ENCODE measurements at regions not wholly inside any gene's neighbourhood (a gene's known extent, or its start where the extent isn't known, plus 50 kb on each side); places are given as distances from the start of the nearest gene placed in this dataset.

GRCh38 chr2:180364719-180365118 is 357.6 kb upstream of the CWC22 start:
- ATAC-seq (no peak), DNase-seq (no peak)
- no peaks in the 10 kb centered on the region for H3K36me3 ChIP-seq (ENCODE audit: low read depth)
- no peak overlapping the region for H3K4me3 ChIP-seq
- no peaks in the 10 kb centered on the region for H3K9me3 ChIP-seq
- no peaks in the 10 kb centered on the region for H3K4me1 ChIP-seq (ENCODE audit: low read depth)
- TF ChIP-seq CTCF (IDR thresholded peaks at IDR 0.05) = no peak
- intact Hi-C loops (cut with DNase I, micrococcal nuclease) = no loop called here

DNA sequence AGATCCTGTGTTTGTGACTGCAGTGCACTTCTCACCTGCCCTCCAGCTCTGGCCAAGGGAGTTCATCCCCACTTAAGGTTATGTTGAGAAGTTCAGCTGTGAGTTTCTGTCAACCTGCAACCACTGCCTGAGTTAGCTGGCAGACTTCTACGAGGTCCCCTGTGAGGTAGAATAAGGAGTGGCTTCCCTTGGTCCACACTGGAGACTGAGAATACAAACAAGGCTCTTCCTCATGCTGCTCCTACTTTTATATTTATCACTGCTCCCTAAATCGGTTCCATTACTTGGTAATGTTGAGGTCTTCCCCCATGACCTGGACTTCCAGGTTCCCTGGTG is 353.2 kb upstream of the CWC22 start:
- ATAC-seq = peak; percentile 39
- H3K36me3 ChIP-seq (ENCODE audit: low read depth) = no peaks in the 10 kb centered on the region
- H3K4me3 ChIP-seq = no peak overlapping the region
- TF ChIP-seq CTCF (IDR thresholded peaks at IDR 0.05) = no peak
- H3K9me3 ChIP-seq = no peaks in the 10 kb centered on the region
- H3K4me1 ChIP-seq (ENCODE audit: low read depth) = no peaks in the 10 kb centered on the region
- intact Hi-C loops (cut with DNase I, micrococcal nuclease) = no loop called here
- no peak for DNase-seq

DNA sequence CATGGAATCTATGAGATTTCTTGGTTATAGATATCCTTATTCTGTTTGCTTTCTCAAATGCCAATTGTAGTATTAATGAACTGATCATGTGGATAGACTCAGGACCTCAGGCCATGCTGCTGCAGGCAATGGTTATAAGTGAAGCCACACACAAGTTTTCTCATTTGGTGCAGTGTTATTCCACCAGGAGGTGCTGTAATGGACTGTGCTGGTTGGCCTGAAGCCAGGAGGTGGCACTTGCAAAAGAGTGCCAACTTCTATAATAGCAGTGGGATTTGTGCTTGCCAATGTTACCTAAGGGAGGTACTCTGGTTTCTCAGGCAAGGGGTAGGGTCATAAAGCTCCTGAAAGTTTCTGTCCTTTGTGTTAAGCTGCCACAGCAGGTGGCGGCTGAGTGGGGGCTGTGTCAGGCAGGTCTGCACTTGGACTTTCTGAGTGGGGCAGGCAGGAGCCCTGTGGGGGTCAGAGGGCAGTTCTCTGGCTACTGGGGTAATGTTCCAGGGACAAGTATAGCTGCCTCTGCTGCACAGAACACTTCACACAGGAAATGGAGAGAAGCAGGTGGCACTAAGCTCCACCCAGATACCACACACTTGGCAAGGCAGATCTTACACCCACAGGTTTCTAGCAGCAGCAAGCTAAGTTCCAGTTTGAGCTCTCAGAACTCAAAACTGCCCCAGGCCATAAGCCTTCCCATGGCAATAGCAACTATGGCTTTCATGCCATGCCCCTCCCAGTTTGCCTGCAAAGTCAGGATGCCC is 352.6 kb upstream of the CWC22 start:
- Histone ChIP-seq H3K9me3 (no peaks in the 10 kb centered on the region), H3K36me3 (ENCODE audit: low read depth) (no peaks in the 10 kb centered on the region), H3K4me1 (ENCODE audit: low read depth) (no peaks in the 10 kb centered on the region), H3K4me3 (no peak overlapping the region)
- intact Hi-C loops (cut with DNase I, micrococcal nuclease) = no loop called here
- TF ChIP-seq CTCF (IDR thresholded peaks at IDR 0.05) = no peak
- peak; percentile 89 for ATAC-seq
- DNase-seq = peak in 2 of 3 donors; percentile 33 to 45

DNA sequence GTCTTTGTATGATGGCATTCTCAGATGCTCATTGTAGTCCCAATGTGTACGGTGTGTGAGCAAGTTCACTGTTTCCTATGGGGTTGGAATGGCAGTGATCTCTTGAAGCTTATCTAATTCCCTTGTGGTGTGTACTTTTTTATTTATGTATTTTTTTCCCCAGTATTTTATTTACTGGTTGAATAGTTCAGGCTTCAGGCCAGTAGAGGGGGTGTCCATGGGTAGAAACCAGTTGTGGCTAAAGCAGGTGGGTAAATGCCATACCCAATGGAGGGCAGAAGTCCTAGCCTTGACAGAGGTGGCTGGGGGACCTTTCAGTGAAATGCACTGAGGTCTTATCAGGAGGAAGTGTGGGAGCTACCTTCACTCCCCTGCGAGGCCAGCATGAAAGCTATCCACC is 351.4 kb upstream of the CWC22 start:
- no peaks in the 10 kb centered on the region for H3K4me1 ChIP-seq (ENCODE audit: low read depth)
- no peak for TF ChIP-seq CTCF (IDR thresholded peaks at IDR 0.05)
- DNase-seq (no peak), ATAC-seq (no peak)
- no peak overlapping the region for H3K4me3 ChIP-seq
- intact Hi-C loops (cut with DNase I, micrococcal nuclease) = no loop called here
- no peaks in the 10 kb centered on the region for H3K36me3 ChIP-seq (ENCODE audit: low read depth)
- H3K9me3 ChIP-seq = no peaks in the 10 kb centered on the region

- no peak for TF ChIP-seq CTCF (IDR thresholded peaks at IDR 0.05)
- DNase-seq (no peak), ATAC-seq (no peak)
- H3K4me3 ChIP-seq = no peak overlapping the region
- intact Hi-C loops (cut with DNase I, micrococcal nuclease) = no loop called here
- H3K36me3 ChIP-seq (ENCODE audit: low read depth) = no peaks in the 10 kb centered on the region
- no peaks in the 10 kb centered on the region for H3K4me1 ChIP-seq (ENCODE audit: low read depth)
- no peaks in the 10 kb centered on the region for H3K9me3 ChIP-seq
Measured at GRCh38 chr2:180356676-180357075, 349.6 kb upstream of the CWC22 start.

DNA sequence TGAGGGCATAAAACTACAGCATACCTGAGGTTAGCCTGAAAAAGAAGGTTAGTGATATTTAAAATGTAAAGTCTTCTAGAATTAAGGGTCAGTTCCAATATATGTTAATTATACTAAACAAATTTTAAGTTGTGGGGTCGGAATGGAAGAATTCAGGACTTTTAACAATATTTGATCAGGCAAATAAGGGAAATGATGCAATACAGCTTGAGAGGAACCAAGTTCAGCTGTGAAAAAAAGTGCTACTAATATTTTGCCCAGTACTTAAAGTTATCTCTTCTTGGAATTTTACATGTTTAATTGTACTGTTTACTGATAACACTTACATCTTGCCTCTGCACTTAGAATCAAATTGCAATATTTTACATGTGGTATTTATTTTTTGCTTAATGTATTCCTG is 345.5 kb upstream of the CWC22 start:
- Histone ChIP-seq H3K4me3 (no peak overlapping the region), H3K36me3 (ENCODE audit: low read depth) (no peaks in the 10 kb centered on the region), H3K4me1 (ENCODE audit: low read depth) (no peaks in the 10 kb centered on the region), H3K9me3 (no peaks in the 10 kb centered on the region)
- no peak for ATAC-seq
- DNase-seq = no peak
- intact Hi-C loops (cut with DNase I, micrococcal nuclease) = no loop called here
- no peak for TF ChIP-seq CTCF (IDR thresholded peaks at IDR 0.05)
